ENCODE measurements at regions not wholly inside any gene's neighbourhood (a gene's known extent, or its start where the extent isn't known, plus 50 kb on each side); places are given as distances from the start of the nearest gene placed in this dataset.
"Not testable (repeated sequence)": the region's sequence is repeated elsewhere in the genome, so short reads cannot be mapped to it uniquely, and the experiment has no call there.

GRCh38 chrX:3191201-3191600 is 149.9 kb downstream of the ARSF start:
- H3K27me3 ChIP-seq (ENCODE audit: control insufficient read depth, insufficient read depth, low read length): no peaks in the 10 kb centered on the region
- no peaks in the 10 kb centered on the region for H3K9me3 ChIP-seq (ENCODE audit: control insufficient read depth, low read depth, low read length)
- H3K27ac ChIP-seq (ENCODE audit: low read length): no peak overlapping the region
- no CpG with 5 or more reads among the region's 3 CpGs for WGBS (ENCODE audit: insufficient coverage, low lambda C conversion rate)
- H3K4me1 ChIP-seq (ENCODE audit: control insufficient read depth, insufficient read depth, low read length): no peaks in the 10 kb centered on the region
- H3K4me3 ChIP-seq (ENCODE audit: low read length): no peak overlapping the region
- H3K36me3 ChIP-seq (ENCODE audit: control insufficient read depth, insufficient read depth, low read length): no peaks in the 10 kb centered on the region
- DNase-seq: no peak

- Histone ChIP-seq H3K27ac (ENCODE audit: low read length) (no peak overlapping the region), H3K36me3 (ENCODE audit: control insufficient read depth, insufficient read depth, low read length) (no peaks in the 10 kb centered on the region), H3K4me1 (ENCODE audit: control insufficient read depth, insufficient read depth, low read length) (no peaks in the 10 kb centered on the region), H3K9me3 (ENCODE audit: control insufficient read depth, low read depth, low read length) (no peaks in the 10 kb centered on the region), H3K27me3 (ENCODE audit: control insufficient read depth, insufficient read depth, low read length) (no peaks in the 10 kb centered on the region), H3K4me3 (ENCODE audit: low read length) (no peak overlapping the region)
- no CpG with 5 or more reads among the region's 5 CpGs for WGBS (ENCODE audit: insufficient coverage, low lambda C conversion rate)
- DNase-seq: peak in 1 of 2 donors; percentile 3
Measured at GRCh38 chrX:3184176-3184930, 143.1 kb downstream of the ARSF start.

DNA sequence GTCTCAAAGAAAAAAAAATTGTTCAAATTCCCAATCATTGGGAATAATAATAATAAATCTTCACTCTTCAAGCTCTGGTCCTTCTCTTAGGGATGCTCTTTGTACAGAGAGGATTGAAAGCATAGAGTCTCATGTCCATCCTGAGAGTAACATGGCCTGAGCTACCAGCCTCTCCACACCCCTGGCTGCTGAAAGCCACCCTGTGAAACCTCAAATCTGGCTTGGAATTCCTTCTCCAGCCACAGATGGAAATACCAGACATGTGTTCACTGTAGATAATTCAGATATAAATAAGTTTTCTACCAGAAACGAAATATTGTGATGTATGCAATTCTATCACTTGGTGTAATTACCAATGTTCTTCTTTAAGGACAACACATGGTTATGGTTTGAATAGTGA is 140.6 kb downstream of the ARSF start:
- Histone ChIP-seq H3K27ac (ENCODE audit: low read length) (no peak overlapping the region), H3K9me3 (ENCODE audit: control insufficient read depth, low read depth, low read length) (no peaks in the 10 kb centered on the region), H3K4me1 (ENCODE audit: control insufficient read depth, insufficient read depth, low read length) (no peaks in the 10 kb centered on the region), H3K4me3 (ENCODE audit: low read length) (no peak overlapping the region), H3K36me3 (ENCODE audit: control insufficient read depth, insufficient read depth, low read length) (no peaks in the 10 kb centered on the region), H3K27me3 (ENCODE audit: control insufficient read depth, insufficient read depth, low read length) (no peaks in the 10 kb centered on the region)
- no CpG with 5 or more reads among the region's 1 CpG for WGBS (ENCODE audit: insufficient coverage, low lambda C conversion rate)
- no peak for DNase-seq

GRCh38 chrX:3178329-3178728 is 137.1 kb downstream of the ARSF start:
- no peaks in the 10 kb centered on the region for H3K27me3 ChIP-seq (ENCODE audit: control insufficient read depth, insufficient read depth, low read length)
- no peaks in the 10 kb centered on the region for H3K36me3 ChIP-seq (ENCODE audit: control insufficient read depth, insufficient read depth, low read length)
- H3K4me3 ChIP-seq (ENCODE audit: low read length): no peak overlapping the region
- no peaks in the 10 kb centered on the region for H3K9me3 ChIP-seq (ENCODE audit: control insufficient read depth, low read depth, low read length)
- DNase-seq: no peak
- no peaks in the 10 kb centered on the region for H3K4me1 ChIP-seq (ENCODE audit: control insufficient read depth, insufficient read depth, low read length)
- WGBS (ENCODE audit: insufficient coverage, low lambda C conversion rate): no CpG with 5 or more reads among the region's 2 CpGs
- no peak overlapping the region for H3K27ac ChIP-seq (ENCODE audit: low read length)

- no peak for DNase-seq
- H3K27ac ChIP-seq (ENCODE audit: low read length): no peak overlapping the region
- H3K4me1 ChIP-seq (ENCODE audit: control insufficient read depth, insufficient read depth, low read length): no peaks in the 10 kb centered on the region
- H3K36me3 ChIP-seq (ENCODE audit: control insufficient read depth, insufficient read depth, low read length): no peaks in the 10 kb centered on the region
- H3K9me3 ChIP-seq (ENCODE audit: control insufficient read depth, low read depth, low read length): no peaks in the 10 kb centered on the region
- WGBS (ENCODE audit: insufficient coverage, low lambda C conversion rate): 40% methylated on average over 1 of the region's 4 CpGs
- no peak overlapping the region for H3K4me3 ChIP-seq (ENCODE audit: low read length)
- no peaks in the 10 kb centered on the region for H3K27me3 ChIP-seq (ENCODE audit: control insufficient read depth, insufficient read depth, low read length)
Measured at GRCh38 chrX:3177851-3178250, 136.6 kb downstream of the ARSF start.

GRCh38 chrX:3176439-3176820 is 135.2 kb downstream of the ARSF start:
- no peak overlapping the region for H3K27ac ChIP-seq (ENCODE audit: low read length)

GRCh38 chrX:3175659-3176438 is 134.6 kb downstream of the ARSF start:
- Histone ChIP-seq H3K9me3 (ENCODE audit: control insufficient read depth, low read depth, low read length) (no peaks in the 10 kb centered on the region), H3K4me1 (ENCODE audit: control insufficient read depth, insufficient read depth, low read length) (no peaks in the 10 kb centered on the region), H3K4me3 (ENCODE audit: low read length) (no peak overlapping the region), H3K36me3 (ENCODE audit: control insufficient read depth, insufficient read depth, low read length) (no peaks in the 10 kb centered on the region), H3K27ac (ENCODE audit: low read length) (no peak overlapping the region), H3K27me3 (ENCODE audit: control insufficient read depth, insufficient read depth, low read length) (no peaks in the 10 kb centered on the region)
- DNase-seq: no peak
- no CpG with 5 or more reads among the region's 7 CpGs for WGBS (ENCODE audit: insufficient coverage, low lambda C conversion rate)

More at GRCh38 chrX:3176439-3176820, 135.2 kb downstream of the ARSF start:
- Histone ChIP-seq H3K4me3 (ENCODE audit: low read length) (no peak overlapping the region), H3K9me3 (ENCODE audit: control insufficient read depth, low read depth, low read length) (no peaks in the 10 kb centered on the region), H3K36me3 (ENCODE audit: control insufficient read depth, insufficient read depth, low read length) (no peaks in the 10 kb centered on the region), H3K27me3 (ENCODE audit: control insufficient read depth, insufficient read depth, low read length) (no peaks in the 10 kb centered on the region), H3K4me1 (ENCODE audit: control insufficient read depth, insufficient read depth, low read length) (no peaks in the 10 kb centered on the region)
- no peak for DNase-seq
- WGBS (ENCODE audit: insufficient coverage, low lambda C conversion rate): no CpG with 5 or more reads among the region's 5 CpGs

GRCh38 chrX:3172156-3172555 is 130.9 kb downstream of the ARSF start:
- not testable (repeated sequence) for DNase-seq; H3K9me3 ChIP-seq (ENCODE audit: control insufficient read depth, low read depth, low read length); H3K36me3 ChIP-seq (ENCODE audit: control insufficient read depth, insufficient read depth, low read length); H3K4me1 ChIP-seq (ENCODE audit: control insufficient read depth, insufficient read depth, low read length); H3K27me3 ChIP-seq (ENCODE audit: control insufficient read depth, insufficient read depth, low read length); H3K27ac ChIP-seq (ENCODE audit: low read length); H3K4me3 ChIP-seq (ENCODE audit: low read length)
- no CpG with 5 or more reads among the region's 3 CpGs for WGBS (ENCODE audit: insufficient coverage, low lambda C conversion rate)

DNA sequence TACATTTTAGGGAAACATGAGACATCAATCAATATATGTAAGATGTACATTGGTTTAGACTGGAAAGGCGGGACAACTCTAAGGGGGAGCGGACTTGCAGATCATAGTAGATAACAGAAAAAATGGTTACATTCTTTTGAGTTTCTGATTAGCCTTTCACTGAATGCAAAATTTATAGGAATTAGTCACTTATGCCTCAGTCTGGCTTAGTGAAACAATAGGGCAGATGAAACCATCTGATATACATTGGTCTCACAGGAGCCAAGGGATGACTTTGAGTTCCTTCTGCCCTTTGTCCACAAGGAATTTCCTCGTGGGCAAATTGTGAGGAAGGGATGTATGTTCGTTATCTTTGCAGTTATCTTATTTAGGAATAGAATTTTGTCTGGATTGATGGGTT is 128.2 kb downstream of the ARSF start:
- Histone ChIP-seq H3K27me3 (ENCODE audit: control insufficient read depth, insufficient read depth, low read length) (no peaks in the 10 kb centered on the region), H3K9me3 (ENCODE audit: control insufficient read depth, low read depth, low read length) (no peaks in the 10 kb centered on the region), H3K36me3 (ENCODE audit: control insufficient read depth, insufficient read depth, low read length) (no peaks in the 10 kb centered on the region), H3K27ac (ENCODE audit: low read length) (no peak overlapping the region), H3K4me1 (ENCODE audit: control insufficient read depth, insufficient read depth, low read length) (no peaks in the 10 kb centered on the region), H3K4me3 (ENCODE audit: low read length) (no peak overlapping the region)
- no CpG with 5 or more reads among the region's 4 CpGs for WGBS (ENCODE audit: insufficient coverage, low lambda C conversion rate)
- DNase-seq: no peak

DNA sequence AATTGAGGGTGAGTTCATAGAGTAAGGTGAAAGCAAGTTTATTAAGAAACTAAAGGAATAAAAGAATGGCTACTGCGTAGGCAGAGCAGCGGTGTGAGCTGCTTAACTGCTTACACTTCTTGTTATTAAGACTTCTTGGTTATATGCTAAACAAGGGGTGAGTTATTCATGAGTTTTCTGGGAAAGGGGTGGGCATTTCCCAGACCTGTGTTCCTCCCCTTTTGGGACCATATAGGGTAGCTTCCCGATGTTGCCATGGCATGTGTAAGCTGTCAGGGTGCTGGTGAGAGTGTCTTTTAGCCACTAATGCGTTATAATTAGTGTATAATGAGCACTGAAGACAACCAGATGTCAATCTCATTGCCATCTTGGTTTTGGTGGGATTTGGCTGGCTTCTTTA is 126.5 kb downstream of the ARSF start:
- Histone ChIP-seq H3K4me1 (ENCODE audit: control insufficient read depth, insufficient read depth, low read length) (no peaks in the 10 kb centered on the region), H3K4me3 (ENCODE audit: low read length) (no peak overlapping the region), H3K36me3 (ENCODE audit: control insufficient read depth, insufficient read depth, low read length) (no peaks in the 10 kb centered on the region), H3K27ac (ENCODE audit: low read length) (no peak overlapping the region), H3K9me3 (ENCODE audit: control insufficient read depth, low read depth, low read length) (no peaks in the 10 kb centered on the region), H3K27me3 (ENCODE audit: control insufficient read depth, insufficient read depth, low read length) (no peaks in the 10 kb centered on the region)
- no CpG with 5 or more reads among the region's 4 CpGs for WGBS (ENCODE audit: insufficient coverage, low lambda C conversion rate)
- DNase-seq: no peak
